H9 (cell line): ENCODE measurements at regions not wholly inside any gene's neighbourhood (a gene's known extent, or its start where the extent isn't known, plus 50 kb on each side); places are given as distances from the start of the nearest gene placed in this dataset.

ENCODE experiments used
- DNase-seq: peaks from one replicate; pipeline ENCODE4 v3.0.0-alpha.2; 2017
- H2AFZ ChIP-seq: one replicate; pipeline ENCODE4 v1.6.1; 2013; ENCODE audit warnings: mild to moderate bottlenecking, low read length, control low read depth, moderate library complexity
- H2AK5ac ChIP-seq: 2 replicates; pipeline ENCODE4 v1.6.1; 2013; ENCODE audit warnings: low read length, control low read depth, mixed read lengths; ENCODE audit not compliant: insufficient read length
- H2BK120ac ChIP-seq: one replicate; pipeline ENCODE4 v1.6.1; 2013; ENCODE audit warnings: low read depth, mild to moderate bottlenecking, low read length, control low read depth, inconsistent platforms; ENCODE audit not compliant: poor library complexity, severe bottlenecking
- H2BK12ac ChIP-seq: 2 replicates; pipeline ENCODE4 v1.6.1; 2013; ENCODE audit warnings: low read length, control low read depth, mixed read lengths, low read depth; ENCODE audit not compliant: insufficient read length
- H2BK15ac ChIP-seq: 2 replicates; pipeline ENCODE4 v1.6.1; 2013; ENCODE audit warnings: low read depth, low read length, control low read depth
- H2BK20ac ChIP-seq: one replicate; pipeline ENCODE4 v1.6.1; 2013; ENCODE audit warnings: low read depth, mild to moderate bottlenecking, low read length, control low read depth, inconsistent platforms; ENCODE audit not compliant: poor library complexity, severe bottlenecking
- H2BK5ac ChIP-seq: 2 replicates; pipeline ENCODE4 v1.6.1; 2013; ENCODE audit warnings: low read length, control low read depth, mixed read lengths; ENCODE audit not compliant: insufficient read length
- H3K14ac ChIP-seq: 2 replicates; pipeline ENCODE4 v1.6.1; 2013; ENCODE audit warnings: low read length, control low read depth; ENCODE audit not compliant: insufficient read depth
- H3K18ac ChIP-seq: 2 replicates; pipeline ENCODE4 v1.6.1; 2013; ENCODE audit warnings: low read depth, mild to moderate bottlenecking, mixed read lengths, low read length, control low read depth; ENCODE audit not compliant: insufficient read length
- H3K23ac ChIP-seq: 2 replicates; pipeline ENCODE4 v1.6.1; 2013; ENCODE audit warnings: low read length, control low read depth, mixed read lengths, low read depth; ENCODE audit not compliant: insufficient read length
- H3K23me2 ChIP-seq: 2 replicates; pipeline ENCODE4 v1.6.1; 2013; ENCODE audit warnings: low read depth, mild to moderate bottlenecking, mixed read lengths, low read length, control low read depth; ENCODE audit not compliant: insufficient read length, poor library complexity, severe bottlenecking
- H3K27ac ChIP-seq: 2 replicates; pipeline ENCODE4 v1.5.1; 2013; ENCODE audit warnings: low read length, control low read depth, mixed read lengths, low read depth; ENCODE audit not compliant: insufficient read length
- H3K27me3 ChIP-seq: 2 replicates; pipeline ENCODE4 v1.6.1; 2013; ENCODE audit warnings: low read length, control low read depth, inconsistent platforms; ENCODE audit not compliant: insufficient read depth
- H3K4ac ChIP-seq: 2 replicates; pipeline ENCODE4 v1.6.1; 2013; ENCODE audit warnings: low read depth, mild to moderate bottlenecking, control low read depth, inconsistent platforms, low read length, moderate library complexity
- H3K4me1 ChIP-seq: 2 replicates; pipeline ENCODE4 v1.6.1; 2013; ENCODE audit warnings: low read length, control low read depth, inconsistent platforms; ENCODE audit not compliant: insufficient read depth
- H3K4me2 ChIP-seq: 2 replicates; pipeline ENCODE4 v1.6.1; 2013; ENCODE audit warnings: low read length, control low read depth, mixed read lengths; ENCODE audit not compliant: insufficient read length, insufficient read depth
- H3K56ac ChIP-seq: 2 replicates; pipeline ENCODE4 v1.6.1; 2013; ENCODE audit warnings: low read depth, mild to moderate bottlenecking, mixed read lengths, low read length, control low read depth; ENCODE audit not compliant: insufficient read length
- H3K79me1 ChIP-seq: 2 replicates; pipeline ENCODE4 v1.6.1; 2013; ENCODE audit warnings: low read depth, mild to moderate bottlenecking, moderate library complexity, low read length, control low read depth, inconsistent platforms; ENCODE audit not compliant: insufficient read depth, poor library complexity, severe bottlenecking
- H3K79me2 ChIP-seq: 2 replicates; pipeline ENCODE4 v1.6.1; 2013; ENCODE audit warnings: low read length, control low read depth, inconsistent platforms; ENCODE audit not compliant: insufficient read depth
- H3K9ac ChIP-seq: 2 replicates; pipeline ENCODE4 v1.6.1; 2013; ENCODE audit warnings: low read length, control low read depth, mixed read lengths; ENCODE audit not compliant: insufficient read length; ENCODE audit errors: extremely low read depth
- H3K9me3 ChIP-seq: one replicate; pipeline ENCODE4 v1.6.1; 2013; ENCODE audit warnings: low read depth, low read length, inconsistent platforms; ENCODE audit not compliant: control insufficient read depth
- H3T11ph ChIP-seq: one replicate; pipeline ENCODE4 v1.6.1; 2013; ENCODE audit warnings: mild to moderate bottlenecking, low read length, control low read depth, inconsistent platforms
- H4K20me1 ChIP-seq: one replicate; pipeline ENCODE4 v1.6.1; 2013; ENCODE audit not compliant: control insufficient read depth, insufficient read length, insufficient read depth
- H4K5ac ChIP-seq: 2 replicates; pipeline ENCODE4 v1.6.1; 2013; ENCODE audit warnings: low read depth, mild to moderate bottlenecking, mixed read lengths, low read length, control low read depth; ENCODE audit not compliant: insufficient read length
- H4K8ac ChIP-seq: replicated peaks from 2 replicates; pipeline ENCODE4 v1.6.1; 2013; ENCODE audit warnings: low read length, control low read depth, mixed read lengths, low read depth; ENCODE audit not compliant: insufficient read length
- H4K91ac ChIP-seq: 2 replicates; pipeline ENCODE4 v1.6.1; 2013; ENCODE audit warnings: low read depth, mild to moderate bottlenecking, moderate library complexity, mixed read lengths, low read length, control low read depth; ENCODE audit not compliant: insufficient read length
- H3K27ac Mint-ChIP-seq, 3 experiments: 2 replicates in 2 of 3; 3 replicates in 1 of 3; pipeline ENCODE4 v1.8.0; 2020 to 2021; ENCODE audit warnings: mixed read lengths in 3 of 3, mild to moderate bottlenecking in 1 of 3, moderate library complexity in 1 of 3
- H3K27me3 Mint-ChIP-seq: 2 replicates; pipeline ENCODE4 v1.8.0; 2021; ENCODE audit warnings: low read depth, mild to moderate bottlenecking, moderate library complexity, mixed read lengths
- H3K36me3 Mint-ChIP-seq, 3 experiments: 2 replicates in 2 of 3; 3 replicates in 1 of 3; pipeline ENCODE4 v1.8.0; 2020 to 2021; ENCODE audit warnings: low read depth in 3 of 3, mixed read lengths in 3 of 3; ENCODE audit not compliant: insufficient read depth in 1 of 3
- H3K4me1 Mint-ChIP-seq, 2 experiments: 2 replicates each; pipeline ENCODE4 v1.8.0; 2020; ENCODE audit warnings: mixed read lengths in 2 of 2
- H3K4me3 Mint-ChIP-seq, 2 experiments: 2 replicates in 1 of 2; 3 replicates in 1 of 2; pipeline ENCODE4 v1.8.0; 2020 to 2021; ENCODE audit warnings: mild to moderate bottlenecking in 2 of 2, mixed read lengths in 2 of 2, moderate library complexity in 1 of 2
- H3K9me3 Mint-ChIP-seq, 2 experiments: 2 replicates in 1 of 2; 3 replicates in 1 of 2; pipeline ENCODE4 v1.8.0; 2020; ENCODE audit warnings: mild to moderate bottlenecking in 2 of 2, mixed read lengths in 2 of 2, moderate library complexity in 1 of 2
- WGBS: extraction: QIAGEN DNeasy Blood & Tissue Kit; methylation state at CpG from one replicate; pipeline ENCODE4 v1.1.7; 2013; ENCODE audit warnings: missing lambda C conversion rate, low lambda C conversion rate, mixed read lengths; ENCODE audit not compliant: insufficient read length; ENCODE audit errors: extremely low coverage; 5-methylcytosine and 5-hydroxymethylcytosine counted together
- TF ChIP-seq, protein P1 (sequence below): fragments of 200-600 bp; sonication (generic); conservative IDR thresholded peaks from 3 replicates; pipeline ENCODE4 v1.8.0; 2021; ENCODE audit warnings: antibody characterized with exemption, mild to moderate bottlenecking

DNA sequence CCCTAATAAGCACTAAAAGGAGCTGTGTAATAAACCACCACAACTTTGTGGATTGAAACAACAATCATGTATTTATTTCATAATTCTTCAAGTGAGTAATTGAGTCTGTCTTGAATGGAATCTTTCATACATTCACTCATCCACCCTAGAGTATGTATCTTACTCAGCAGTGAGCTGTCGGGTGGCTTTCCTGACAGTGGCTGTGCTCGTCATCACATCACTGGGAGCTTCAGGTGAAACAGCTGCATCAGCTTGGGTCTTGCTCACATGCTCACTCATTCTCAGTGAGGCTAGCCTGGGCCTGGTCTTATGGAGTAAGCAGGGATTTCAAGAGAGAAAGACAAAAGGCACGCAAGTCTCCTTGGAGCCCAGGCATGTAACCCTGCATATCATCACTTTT is 271.4 kb downstream of the POM121L12 start:
- Histone ChIP-seq H2BK12ac (no peak overlapping the region), H2BK15ac (no peak overlapping the region), H3K79me1 (no peaks in the 10 kb centered on the region), H2BK20ac (no peak overlapping the region), H3K4me2 (no peak overlapping the region), H2AFZ (no peak overlapping the region), H3K9me3 (no peaks in the 10 kb centered on the region), H4K8ac (no peak overlapping the region), H3K79me2 (no peaks in the 10 kb centered on the region), H3T11ph (no peak overlapping the region), H4K20me1 (no peaks in the 10 kb centered on the region), H3K4ac (no peak overlapping the region), H3K9ac (no peak overlapping the region), H3K56ac (no peak overlapping the region), H2BK120ac (no peak overlapping the region), H3K18ac (no peak overlapping the region), H3K4me1 (peaks cover 5% of the 10 kb centered on the region; the same call in 1 of the 2 replicates), H4K5ac (no peak overlapping the region), H2BK5ac (no peak overlapping the region), H3K23ac (no peak overlapping the region), H3K23me2 (no peaks in the 10 kb centered on the region), H2AK5ac (no peak overlapping the region), H3K14ac (no peak overlapping the region), H4K91ac (no peak overlapping the region), H3K27ac (no peak overlapping the region), H3K27me3 (no peaks in the 10 kb centered on the region)
- no peak overlapping the region for H3K4me3 Mint-ChIP-seq
- H3K27me3 Mint-ChIP-seq: no peaks in the 10 kb centered on the region
- TF ChIP-seq, protein P1, sequence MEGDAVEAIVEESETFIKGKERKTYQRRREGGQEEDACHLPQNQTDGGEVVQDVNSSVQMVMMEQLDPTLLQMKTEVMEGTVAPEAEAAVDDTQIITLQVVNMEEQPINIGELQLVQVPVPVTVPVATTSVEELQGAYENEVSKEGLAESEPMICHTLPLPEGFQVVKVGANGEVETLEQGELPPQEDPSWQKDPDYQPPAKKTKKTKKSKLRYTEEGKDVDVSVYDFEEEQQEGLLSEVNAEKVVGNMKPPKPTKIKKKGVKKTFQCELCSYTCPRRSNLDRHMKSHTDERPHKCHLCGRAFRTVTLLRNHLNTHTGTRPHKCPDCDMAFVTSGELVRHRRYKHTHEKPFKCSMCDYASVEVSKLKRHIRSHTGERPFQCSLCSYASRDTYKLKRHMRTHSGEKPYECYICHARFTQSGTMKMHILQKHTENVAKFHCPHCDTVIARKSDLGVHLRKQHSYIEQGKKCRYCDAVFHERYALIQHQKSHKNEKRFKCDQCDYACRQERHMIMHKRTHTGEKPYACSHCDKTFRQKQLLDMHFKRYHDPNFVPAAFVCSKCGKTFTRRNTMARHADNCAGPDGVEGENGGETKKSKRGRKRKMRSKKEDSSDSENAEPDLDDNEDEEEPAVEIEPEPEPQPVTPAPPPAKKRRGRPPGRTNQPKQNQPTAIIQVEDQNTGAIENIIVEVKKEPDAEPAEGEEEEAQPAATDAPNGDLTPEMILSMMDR: no peak
- no peaks in the 10 kb centered on the region; a peak in 1 of 7 replicates for H3K36me3 Mint-ChIP-seq
- no peak overlapping the region for H3K27ac Mint-ChIP-seq
- H3K4me1 Mint-ChIP-seq: peaks cover 13 to 14% of the 10 kb centered on the region in 2 experiments
- H3K9me3 Mint-ChIP-seq: no peaks in the 10 kb centered on the region; a peak in 1 of 5 replicates
- no peak for DNase-seq
- WGBS: no CpG with 5 or more reads among the region's 3 CpGs
